Loucy (cell line): ENCODE measurements at regions not wholly inside any gene's neighbourhood (a gene's known extent, or its start where the extent isn't known, plus 50 kb on each side); places are given as distances from the start of the nearest gene placed in this dataset.
"Not testable (repeated sequence)": the region's sequence is repeated elsewhere in the genome, so short reads cannot be mapped to it uniquely, and the experiment has no call there.

ENCODE experiments used
- H2AFZ ChIP-seq: fragments of 200-600 bp; sonication (generic); 2 replicates; pipeline ENCODE4 v1.6.0; 2016; ENCODE audit warnings: antibody characterized with exemption, mild to moderate bottlenecking, low read length, moderate library complexity
- H3F3A ChIP-seq: fragments of 200-600 bp; 2 replicates; pipeline ENCODE4 v1.6.0; 2016; ENCODE audit warnings: antibody characterized with exemption, low read depth, mild to moderate bottlenecking
- H3K27me3 ChIP-seq: fragments of 200-600 bp; sonication (generic); 2 replicates; pipeline ENCODE4 v1.6.1; 2014; ENCODE audit warnings: low read length, mild to moderate bottlenecking; ENCODE audit not compliant: insufficient read depth, poor library complexity, severe bottlenecking
- H3K36me3 ChIP-seq: fragments of 200-600 bp; sonication (generic); 2 replicates; pipeline ENCODE4 v1.6.1; 2016; ENCODE audit warnings: low read length; ENCODE audit not compliant: insufficient read depth
- H3K4me1 ChIP-seq: fragments of 200-600 bp; sonication (generic); 2 replicates; pipeline ENCODE4 v1.5.1; 2014; ENCODE audit warnings: low read length, mild to moderate bottlenecking; ENCODE audit not compliant: insufficient read depth, poor library complexity, severe bottlenecking
- H3K4me2 ChIP-seq: fragments of 200-600 bp; sonication (generic); 2 replicates; pipeline ENCODE4 v1.6.0; 2014; ENCODE audit warnings: antibody characterized with exemption, low read length, low read depth, mild to moderate bottlenecking; ENCODE audit not compliant: poor library complexity, severe bottlenecking
- H3K4me3 ChIP-seq: fragments of 200-600 bp; sonication (generic); 2 replicates; pipeline ENCODE4 v1.5.1; 2014; ENCODE audit warnings: low read length, mild to moderate bottlenecking, mixed read lengths; ENCODE audit not compliant: poor library complexity, severe bottlenecking
- H3K79me2 ChIP-seq: fragments of 200-600 bp; sonication (generic); 2 replicates; pipeline ENCODE4 v1.6.1; 2014; ENCODE audit warnings: low read length; ENCODE audit not compliant: insufficient read depth
- H3K9ac ChIP-seq: fragments of 200-600 bp; sonication (generic); 2 replicates; pipeline ENCODE4 v1.6.0; 2014; ENCODE audit warnings: mild to moderate bottlenecking, low read depth, low read length, moderate library complexity; ENCODE audit not compliant: poor library complexity, severe bottlenecking
- H3K9me2 ChIP-seq: fragments of 200-600 bp; sonication (generic); replicated peaks from 2 replicates; pipeline ENCODE4 v1.6.1; 2016; ENCODE audit warnings: low read depth, low read length, mixed read lengths
- H3K9me3 ChIP-seq: fragments of 200-600 bp; sonication (generic); 2 replicates; pipeline ENCODE4 v1.6.1; 2014; ENCODE audit warnings: mild to moderate bottlenecking, antibody characterized with exemption, low read length, low read depth; ENCODE audit not compliant: insufficient read depth
- H4K20me1 ChIP-seq: fragments of 200-600 bp; sonication (generic); 2 replicates; pipeline ENCODE4 v1.6.0; 2014; ENCODE audit warnings: antibody characterized with exemption, low read length, mild to moderate bottlenecking; ENCODE audit not compliant: insufficient read depth, poor library complexity, severe bottlenecking
- EZH2phosphoT487 ChIP-seq: fragments of 200-600 bp; IDR thresholded peaks from 2 replicates; pipeline ENCODE4 v1.6.1; 2018; ENCODE audit warnings: antibody characterized with exemption, mild to moderate bottlenecking, moderate library complexity, borderline replicate concordance
- TF ChIP-seq, protein P1 (sequence below): fragments of 200-600 bp; sonication (generic); conservative IDR thresholded peaks from 2 replicates; pipeline ENCODE4 v1.5.1; 2014; ENCODE audit warnings: mild to moderate bottlenecking, antibody characterized with exemption, low read length

DNA sequence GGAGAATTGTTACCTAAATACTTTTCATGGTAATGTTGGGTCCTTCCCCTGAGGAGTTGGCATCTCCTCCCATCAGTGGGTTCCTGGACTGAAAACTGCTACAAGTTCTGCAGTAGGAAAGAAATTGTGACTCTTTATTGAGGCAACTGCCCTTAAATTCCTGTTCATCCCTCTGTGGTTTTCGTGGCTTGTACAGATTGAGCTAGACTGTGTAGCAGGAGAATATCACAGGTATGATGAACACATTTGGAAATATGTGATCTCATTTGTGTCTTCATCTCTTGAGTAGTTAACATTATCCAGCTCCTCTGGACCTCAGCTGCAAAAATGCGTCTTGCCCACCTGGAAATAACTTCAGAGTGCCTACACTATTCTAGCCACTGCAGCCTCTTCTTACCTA is 390.6 kb downstream of the PTPRC start:
- H2AFZ ChIP-seq = no peak overlapping the region
- H3K36me3 ChIP-seq = no peaks in the 10 kb centered on the region
- TF ChIP-seq, protein P1, sequence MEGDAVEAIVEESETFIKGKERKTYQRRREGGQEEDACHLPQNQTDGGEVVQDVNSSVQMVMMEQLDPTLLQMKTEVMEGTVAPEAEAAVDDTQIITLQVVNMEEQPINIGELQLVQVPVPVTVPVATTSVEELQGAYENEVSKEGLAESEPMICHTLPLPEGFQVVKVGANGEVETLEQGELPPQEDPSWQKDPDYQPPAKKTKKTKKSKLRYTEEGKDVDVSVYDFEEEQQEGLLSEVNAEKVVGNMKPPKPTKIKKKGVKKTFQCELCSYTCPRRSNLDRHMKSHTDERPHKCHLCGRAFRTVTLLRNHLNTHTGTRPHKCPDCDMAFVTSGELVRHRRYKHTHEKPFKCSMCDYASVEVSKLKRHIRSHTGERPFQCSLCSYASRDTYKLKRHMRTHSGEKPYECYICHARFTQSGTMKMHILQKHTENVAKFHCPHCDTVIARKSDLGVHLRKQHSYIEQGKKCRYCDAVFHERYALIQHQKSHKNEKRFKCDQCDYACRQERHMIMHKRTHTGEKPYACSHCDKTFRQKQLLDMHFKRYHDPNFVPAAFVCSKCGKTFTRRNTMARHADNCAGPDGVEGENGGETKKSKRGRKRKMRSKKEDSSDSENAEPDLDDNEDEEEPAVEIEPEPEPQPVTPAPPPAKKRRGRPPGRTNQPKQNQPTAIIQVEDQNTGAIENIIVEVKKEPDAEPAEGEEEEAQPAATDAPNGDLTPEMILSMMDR = no peak
- TF ChIP-seq EZH2phosphoT487 = no peak
- H3K9ac ChIP-seq = peak overlapping the region; percentile 23
- H3K4me3 ChIP-seq = peak overlapping the region; percentile 22
- no peaks in the 10 kb centered on the region for H3K9me2 ChIP-seq
- no peaks in the 10 kb centered on the region for H3K9me3 ChIP-seq
- H3K4me1 ChIP-seq = peaks cover 63% of the 10 kb centered on the region
- peaks cover 3% of the 10 kb centered on the region; the same call in 1 of the 2 replicates for H3F3A ChIP-seq
- no peaks in the 10 kb centered on the region for H4K20me1 ChIP-seq
- peak overlapping the region; percentile 61 for H3K4me2 ChIP-seq
- peaks cover 62% of the 10 kb centered on the region for H3K79me2 ChIP-seq
- H3K27me3 ChIP-seq = no peaks in the 10 kb centered on the region

DNA sequence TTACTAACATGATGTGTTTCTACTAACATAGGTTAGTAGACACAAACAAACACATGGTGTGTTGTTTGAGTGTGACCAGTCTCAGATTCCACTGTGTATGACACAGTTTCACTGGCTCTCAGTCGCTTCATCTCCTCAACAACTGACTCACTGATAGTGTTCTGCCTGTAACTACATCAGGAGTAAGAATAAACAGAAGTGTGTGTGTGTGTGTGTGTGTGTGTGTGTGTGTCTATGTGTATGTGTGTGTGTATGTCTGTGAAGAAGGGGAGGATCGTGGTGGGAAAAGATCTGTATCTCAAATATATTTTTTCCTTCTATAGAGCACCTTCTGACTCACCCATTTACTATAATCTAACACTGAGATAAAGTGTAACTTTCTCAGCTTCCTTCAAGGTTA is 391.0 kb downstream of the PTPRC start:
- H3K27me3 ChIP-seq = no peaks in the 10 kb centered on the region
- no peak overlapping the region for H3K4me3 ChIP-seq
- no peaks in the 10 kb centered on the region for H3K9me3 ChIP-seq
- TF ChIP-seq, protein P1 = no peak
- no peak for TF ChIP-seq EZH2phosphoT487
- no peaks in the 10 kb centered on the region for H3K36me3 ChIP-seq
- H4K20me1 ChIP-seq = no peaks in the 10 kb centered on the region
- no peak overlapping the region for H2AFZ ChIP-seq
- peak overlapping the region; percentile 23 for H3K9ac ChIP-seq
- peaks cover 66% of the 10 kb centered on the region for H3K79me2 ChIP-seq
- H3K9me2 ChIP-seq = no peaks in the 10 kb centered on the region
- peaks cover 3% of the 10 kb centered on the region; the same call in 1 of the 2 replicates for H3F3A ChIP-seq
- H3K4me2 ChIP-seq = peak overlapping the region; percentile 61
- H3K4me1 ChIP-seq = peaks cover 67% of the 10 kb centered on the region

DNA sequence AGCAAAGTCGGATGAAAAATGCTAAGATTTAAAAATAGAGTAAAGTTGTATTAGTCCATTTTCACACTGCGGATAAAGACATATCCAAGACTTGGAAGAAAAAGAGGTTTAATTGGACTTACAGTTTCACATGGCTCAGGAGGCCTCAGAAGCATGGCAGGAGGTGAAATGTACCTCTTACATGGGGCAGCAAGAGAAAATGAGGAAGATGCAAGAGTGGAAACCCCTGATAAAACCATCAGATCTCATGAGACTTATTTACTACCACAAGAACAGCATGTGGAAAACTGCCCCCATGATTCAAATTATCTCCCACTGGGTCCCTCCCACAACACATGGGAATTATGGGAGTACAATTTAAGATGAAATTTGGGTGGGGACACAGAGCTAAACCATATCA is 391.7 kb downstream of the PTPRC start:
- peaks cover 71% of the 10 kb centered on the region for H3K79me2 ChIP-seq
- H4K20me1 ChIP-seq, H2AFZ ChIP-seq, H3F3A ChIP-seq, H3K36me3 ChIP-seq, H3K27me3 ChIP-seq, H3K4me3 ChIP-seq, H3K9me3 ChIP-seq, H3K9me2 ChIP-seq: not testable (repeated sequence)
- H3K4me2 ChIP-seq = peak overlapping the region; percentile 61
- H3K4me1 ChIP-seq = peaks cover 74% of the 10 kb centered on the region
- H3K9ac ChIP-seq = peak overlapping the region; percentile 23

DNA sequence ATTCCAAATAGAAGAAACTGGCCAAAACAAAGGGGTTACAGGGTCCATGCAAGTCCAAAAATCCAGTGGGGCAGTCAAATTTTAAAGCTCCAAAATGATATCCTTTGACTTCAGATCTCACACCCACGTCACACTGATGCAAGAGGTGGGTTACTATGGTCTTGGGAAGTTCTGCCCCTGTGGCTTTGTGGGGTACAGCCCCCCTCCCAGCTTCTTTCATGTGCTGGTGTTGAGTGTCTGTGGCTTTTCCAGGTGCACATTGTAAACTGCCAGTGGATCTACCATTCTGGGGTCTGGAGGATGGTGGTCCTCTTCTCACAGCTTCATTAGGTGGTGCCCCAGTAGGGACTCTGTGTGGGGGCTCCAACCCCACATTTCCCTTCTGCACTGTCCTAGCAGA is 392.3 kb downstream of the PTPRC start:
- not testable (repeated sequence) for H3F3A ChIP-seq, H3K9me3 ChIP-seq, H3K36me3 ChIP-seq, H3K4me3 ChIP-seq, H4K20me1 ChIP-seq, H3K9me2 ChIP-seq, H3K9ac ChIP-seq, H3K4me2 ChIP-seq, H2AFZ ChIP-seq, H3K27me3 ChIP-seq
- H3K79me2 ChIP-seq = peaks cover 72% of the 10 kb centered on the region
- H3K4me1 ChIP-seq = peaks cover 79% of the 10 kb centered on the region

DNA sequence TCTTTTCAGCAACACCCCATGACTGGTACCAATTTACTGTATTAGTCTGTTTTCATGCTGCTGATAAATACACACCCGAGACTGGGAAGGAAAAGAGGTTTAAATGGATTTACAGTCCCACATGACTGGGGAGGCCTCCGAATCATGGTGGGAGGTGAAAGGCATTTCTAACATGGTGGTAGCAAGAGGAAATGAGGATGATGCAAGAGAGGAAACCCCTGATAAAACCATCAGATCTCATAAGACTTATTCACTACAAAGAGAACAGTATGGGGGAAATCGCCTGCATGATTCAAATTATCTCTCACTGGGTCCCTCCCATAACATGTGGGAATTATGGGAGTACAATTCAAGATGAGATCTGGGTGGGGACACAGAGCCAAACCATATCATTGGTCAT is 393.6 kb downstream of the PTPRC start:
- H3K4me3 ChIP-seq = peak overlapping the region; percentile 48
- not testable (repeated sequence) for H4K20me1 ChIP-seq, H3F3A ChIP-seq, H3K27me3 ChIP-seq, H3K9me2 ChIP-seq, H2AFZ ChIP-seq, H3K9me3 ChIP-seq, H3K36me3 ChIP-seq
- peak overlapping the region; percentile 62 for H3K4me2 ChIP-seq
- peaks cover 76% of the 10 kb centered on the region for H3K79me2 ChIP-seq
- peak overlapping the region; percentile 63 for H3K9ac ChIP-seq
- peaks cover 77% of the 10 kb centered on the region for H3K4me1 ChIP-seq
